HepG2 (cell line): ENCODE measurements at regions not wholly inside any gene's neighbourhood (a gene's known extent, or its start where the extent isn't known, plus 50 kb on each side); places are given as distances from the start of the nearest gene placed in this dataset.

Source experiments
- ATAC-seq: fragments of 200-7000 bp; cut with Tn5 transposase; 3 replicates; pipeline ENCODE4 v1.9.1; 2020; ENCODE audit warnings: mild to moderate bottlenecking, moderate library complexity
- BruUV-seq: library from RNA; stranded (reverse); fragments of 400-500 nt; replicated peaks from 2 replicates; lab custom pipeline; 2021; lab: Mats Ljungman, UMichigan
- CTCF ChIA-PET: fragments of 300-600 bp; formaldehyde crosslinking; extraction: SDS; loops from one replicate; lab custom pipeline; 2021; ENCODE audit warnings: low total read pairs, inconsistent platforms, low intra/inter-chr PET ratio; lab: Yijun Ruan, JAX
- POLR2A ChIA-PET: fragments of 350-600 bp; sonication (Branson Sonifier 250); formaldehyde crosslinking; loops from one replicate; lab custom pipeline; 2020; ENCODE audit warnings: antibody characterized with exemption, inconsistent platforms; lab: Yijun Ruan, JAX
- DNase-seq: peaks from one replicate; pipeline ENCODE4 v3.0.0-alpha.2; 2015; ENCODE audit warnings: low spot score
- FAIRE-seq: peaks from 3 replicates; lab custom pipeline; 2011; peaks lifted over from hg19 to GRCh38; lab: Jason Lieb, UNC
- H2AFZ ChIP-seq: one replicate; pipeline ENCODE4 v1.6.1; 2011; ENCODE audit warnings: low read length, inconsistent platforms
- H3K27ac ChIP-seq: fragments of 300-600 bp; 3 replicates; pipeline ENCODE4 v1.8.0; 2011; ENCODE audit warnings: mixed run types, mild to moderate bottlenecking, mixed read lengths, low read length, inconsistent platforms; ENCODE audit not compliant: insufficient read depth; ENCODE audit errors: extremely low read length
- H3K27me3 ChIP-seq, 2 experiments: fragments of 200-600 bp in 1 of 2; 2 replicates in 1 of 2; 3 replicates in 1 of 2; pipeline versions ENCODE4 v1.6.0 to v1.8.0; 2011; ENCODE audit warnings: low read length in 2 of 2, mild to moderate bottlenecking in 2 of 2, moderate library complexity in 2 of 2, inconsistent platforms in 1 of 2; ENCODE audit not compliant: insufficient read depth in 2 of 2, control insufficient read depth in 1 of 2
- H3K36me3 ChIP-seq, 2 experiments: fragments of 200-600 bp in 1 of 2; replicated peaks in 1 of 2; 2 replicates in 1 of 2; 3 replicates in 1 of 2; pipeline versions ENCODE4 v1.5.1 to v1.8.0; 2011; ENCODE audit warnings: low read length in 2 of 2, inconsistent platforms in 1 of 2; ENCODE audit not compliant: insufficient read depth in 2 of 2, control insufficient read depth in 1 of 2
- H3K4me1 ChIP-seq: 2 replicates; pipeline ENCODE4 v1.5.1; 2012; ENCODE audit warnings: low read length, inconsistent platforms; ENCODE audit not compliant: insufficient read depth
- H3K4me2 ChIP-seq: 2 replicates; pipeline ENCODE4 v1.6.0; 2011; ENCODE audit warnings: low read depth, low read length, inconsistent platforms
- H3K4me3 ChIP-seq, 3 experiments: fragments of 200-600 bp in 1 of 3; sonication (generic), shearing (Covaris generic) in 1 of 3; replicated peaks in 1 of 3; 2 replicates each; pipeline ENCODE4 v1.5.1; 2011 to 2016; ENCODE audit warnings: low read length in 3 of 3, inconsistent platforms in 2 of 3, low read depth in 2 of 3, mild to moderate bottlenecking in 2 of 3, control low read depth in 1 of 3, mixed read lengths in 1 of 3; ENCODE audit not compliant: insufficient read depth in 1 of 3
- H3K79me2 ChIP-seq: one replicate; pipeline ENCODE4 v1.6.1; 2011; ENCODE audit warnings: low read length, inconsistent platforms; ENCODE audit not compliant: insufficient read depth
- H3K9ac ChIP-seq: 2 replicates; pipeline ENCODE4 v1.6.0; 2011; ENCODE audit warnings: mild to moderate bottlenecking, low read depth, low read length, inconsistent platforms; ENCODE audit not compliant: insufficient read depth
- H3K9me3 ChIP-seq: 2 replicates; pipeline ENCODE4 v1.5.1; 2012; ENCODE audit warnings: mild to moderate bottlenecking, low read length
- H4K20me1 ChIP-seq: 2 replicates; pipeline ENCODE4 v1.6.0; 2011; ENCODE audit warnings: inconsistent platforms, mild to moderate bottlenecking, low read length, moderate library complexity; ENCODE audit not compliant: insufficient read depth
- ARID2 ChIP-seq: sonication (generic); formaldehyde crosslinking; IDR thresholded peaks from 2 replicates; pipeline ENCODE4 v1.8.1; 2022; ENCODE audit warnings: mild to moderate bottlenecking, missing genetic modification reagents, borderline replicate concordance
- TBP ChIP-seq: sonication (generic); formaldehyde crosslinking; IDR thresholded peaks from 2 replicates; pipeline ENCODE4 v1.5.0; 2020; ENCODE audit warnings: missing genetic modification reagents
- ZNF431 ChIP-seq: sonication (generic); formaldehyde crosslinking; IDR thresholded peaks from 2 replicates; pipeline ENCODE4 v1.9.0; 2022; ENCODE audit warnings: missing genetic modification reagents, low read depth, mild to moderate bottlenecking, borderline replicate concordance
- WGBS: methylation state at CpG from one replicate; pipeline ENCODE4 v1.1.6; 2017; ENCODE audit warnings: low lambda C conversion rate; 5-methylcytosine and 5-hydroxymethylcytosine counted together
- in situ Hi-C: cut with HindIII; loops from 2 replicates; pipeline ENCODE4 v1.10.0; 2017; ENCODE audit warnings: low pct_unique_long_range_greater_than_20kb; ENCODE audit not compliant: extremely low pct_ligation_motif_present
- intact Hi-C: fragments of 100-400 bp; cut with micrococcal nuclease; formaldehyde crosslinking; loops from one replicate; pipeline ENCODE4 v1.10.0; 2022; ENCODE audit not compliant: unreplicated experiment
- TF ChIP-seq, protein P1 (sequence below): sonication (generic); formaldehyde crosslinking; IDR thresholded peaks from 2 replicates; pipeline ENCODE4 v1.4.0; 2020; ENCODE audit warnings: missing genetic modification reagents

DNA sequence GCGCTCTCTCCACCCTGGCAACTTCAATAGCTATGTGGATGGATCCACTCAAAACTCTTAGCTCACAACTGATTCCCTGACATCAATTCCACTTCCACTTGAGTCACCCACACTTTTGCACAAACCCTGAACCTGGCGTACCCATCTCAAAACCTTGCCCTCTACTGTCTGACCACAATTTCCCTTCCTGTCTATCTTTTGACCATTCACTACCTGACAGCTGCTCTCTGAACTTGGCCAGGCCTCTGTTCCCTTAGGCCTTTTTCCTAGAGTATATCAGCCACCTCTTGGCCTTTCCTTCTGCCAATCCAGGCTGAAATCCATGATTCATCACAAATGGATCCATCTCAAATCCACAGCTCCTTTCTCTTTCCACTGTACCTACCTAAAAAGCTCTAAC, 106.0 kb downstream of the RPL27A start:
- peaks cover 7% of the 10 kb centered on the region for H3K79me2 ChIP-seq
- 98% methylated on average over 2 of the region's 2 CpGs for WGBS
- no peaks in the 10 kb centered on the region for H3K36me3 ChIP-seq
- H3K4me1 ChIP-seq, result peaks cover 29% of the 10 kb centered on the region
- no peak overlapping the region for H3K9ac ChIP-seq
- H3K27ac ChIP-seq, result no peak overlapping the region
- H3K4me2 ChIP-seq, result no peak overlapping the region
- in situ Hi-C loops (no loop called here), intact Hi-C loops (no loop called here)
- FAIRE-seq, result no peak
- no peak for ATAC-seq
- CTCF ChIA-PET, result no interaction called here
- no peak for DNase-seq
- BruUV-seq, result no TSS peak
- no peak overlapping the region for H2AFZ ChIP-seq
- no peaks in the 10 kb centered on the region for H3K27me3 ChIP-seq
- no peak overlapping the region for H3K4me3 ChIP-seq
- H3K9me3 ChIP-seq, result no peaks in the 10 kb centered on the region
- H4K20me1 ChIP-seq, result no peaks in the 10 kb centered on the region
- TF ChIP-seq ZNF431 (CRISPR knock-in tag), result no peak
- TF ChIP-seq, all 625 proteins: peak for 0
- POLR2A ChIA-PET, result no interaction called here

DNA sequence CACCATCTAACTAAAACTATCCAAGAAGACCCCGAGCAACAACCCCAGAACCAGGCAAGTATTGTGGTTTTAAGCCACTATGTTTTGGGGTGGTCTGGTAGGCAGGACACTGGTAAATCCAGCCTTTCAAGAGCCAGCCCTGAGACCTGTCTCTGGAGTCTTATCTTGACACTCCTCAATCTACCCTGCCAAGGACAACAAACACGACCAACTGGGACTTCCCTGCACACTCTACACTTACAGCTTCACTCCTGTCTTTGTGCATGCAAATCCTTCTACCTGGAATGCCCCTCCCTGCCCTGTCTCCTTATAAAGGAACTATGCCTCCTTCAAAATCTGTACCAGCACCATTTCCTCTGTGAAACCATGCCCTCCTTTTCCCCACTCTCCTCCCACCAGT, 107.3 kb downstream of the RPL27A start:
- CTCF ChIA-PET, result no interaction called here
- in situ Hi-C loops, result no loop called here
- DNase-seq (no peak), ATAC-seq (no peak), FAIRE-seq (no peak)
- intact Hi-C loops, result no loop called here
- H3K9me3 ChIP-seq, result no peaks in the 10 kb centered on the region
- TF ChIP-seq TBP (CRISPR knock-in tag) (no peak), ARID2 (CRISPR knock-in tag) (no peak)
- TF ChIP-seq, protein P1, sequence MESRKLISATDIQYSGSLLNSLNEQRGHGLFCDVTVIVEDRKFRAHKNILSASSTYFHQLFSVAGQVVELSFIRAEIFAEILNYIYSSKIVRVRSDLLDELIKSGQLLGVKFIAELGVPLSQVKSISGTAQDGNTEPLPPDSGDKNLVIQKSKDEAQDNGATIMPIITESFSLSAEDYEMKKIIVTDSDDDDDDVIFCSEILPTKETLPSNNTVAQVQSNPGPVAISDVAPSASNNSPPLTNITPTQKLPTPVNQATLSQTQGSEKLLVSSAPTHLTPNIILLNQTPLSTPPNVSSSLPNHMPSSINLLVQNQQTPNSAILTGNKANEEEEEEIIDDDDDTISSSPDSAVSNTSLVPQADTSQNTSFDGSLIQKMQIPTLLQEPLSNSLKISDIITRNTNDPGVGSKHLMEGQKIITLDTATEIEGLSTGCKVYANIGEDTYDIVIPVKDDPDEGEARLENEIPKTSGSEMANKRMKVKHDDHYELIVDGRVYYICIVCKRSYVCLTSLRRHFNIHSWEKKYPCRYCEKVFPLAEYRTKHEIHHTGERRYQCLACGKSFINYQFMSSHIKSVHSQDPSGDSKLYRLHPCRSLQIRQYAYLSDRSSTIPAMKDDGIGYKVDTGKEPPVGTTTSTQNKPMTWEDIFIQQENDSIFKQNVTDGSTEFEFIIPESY (CRISPR knock-in tag), result no peak
- H3K79me2 ChIP-seq, result peaks cover 9% of the 10 kb centered on the region
- H3K36me3 ChIP-seq, result no peaks in the 10 kb centered on the region
- no peaks in the 10 kb centered on the region for H4K20me1 ChIP-seq
- no TSS peak for BruUV-seq
- no peak overlapping the region for H3K4me2 ChIP-seq
- no peak overlapping the region for H3K27ac ChIP-seq
- POLR2A ChIA-PET, result no interaction called here
- no peak overlapping the region for H3K9ac ChIP-seq
- no peak overlapping the region for H2AFZ ChIP-seq
- no peaks in the 10 kb centered on the region for H3K27me3 ChIP-seq
- H3K4me3 ChIP-seq, result no peak overlapping the region
- WGBS, result 54% methylated on average over 2 of the region's 2 CpGs
- H3K4me1 ChIP-seq, result peaks cover 39% of the 10 kb centered on the region
